Stimulated activated naive CD8-positive, alpha-beta T cell treated with anti-CD3 and anti-CD28 coated beads, Interleukin-15, Interleukin-2, amounts not matched to agents 100 ng/mL and 50 ng/mL, for 24 hours (primary cell): ENCODE measurements at regions not wholly inside any gene's neighbourhood (a gene's known extent, or its start where the extent isn't known, plus 50 kb on each side); places are given as distances from the start of the nearest gene placed in this dataset.
A peak's percentile ranks its signal among the peaks of the same experiment; 100 is the strongest.

Experiments used
- H3K27ac Mint-ChIP-seq: one replicate; pipeline ENCODE4 v1.8.0; 2021; ENCODE audit warnings: mild to moderate bottlenecking, mixed read lengths
- H3K27me3 Mint-ChIP-seq: one replicate; pipeline ENCODE4 v1.8.0; 2021; ENCODE audit warnings: mixed read lengths
- H3K36me3 Mint-ChIP-seq: one replicate; pipeline ENCODE4 v1.8.0; 2021; ENCODE audit warnings: low read depth, mixed read lengths
- H3K4me1 Mint-ChIP-seq: one replicate; pipeline ENCODE4 v1.8.0; 2021; ENCODE audit warnings: low read depth, mixed read lengths
- H3K4me3 Mint-ChIP-seq: one replicate; pipeline ENCODE4 v1.8.0; 2021; ENCODE audit warnings: mild to moderate bottlenecking, mixed read lengths
- H3K9me3 Mint-ChIP-seq: one replicate; pipeline ENCODE4 v1.8.0; 2021; ENCODE audit warnings: mixed read lengths

- Mint-ChIP-seq H3K36me3 (no peaks in the 10 kb centered on the region), H3K4me1 (peaks cover 4% of the 10 kb centered on the region), H3K9me3 (no peaks in the 10 kb centered on the region), H3K27me3 (peaks cover 4% of the 10 kb centered on the region), H3K27ac (no peak overlapping the region), H3K4me3 (no peak overlapping the region)
Measured at GRCh38 chr7:142602183-142602582, 147.1 kb upstream of the PRSS1 start.

GRCh38 chr7:142598297-142598696, 151.0 kb upstream of the PRSS1 start:
- Mint-ChIP-seq H3K4me1 (no peaks in the 10 kb centered on the region), H3K4me3 (no peak overlapping the region), H3K27ac (no peak overlapping the region), H3K9me3 (no peaks in the 10 kb centered on the region), H3K36me3 (no peaks in the 10 kb centered on the region), H3K27me3 (no peaks in the 10 kb centered on the region)

GRCh38 chr7:142597547-142597946, 151.7 kb upstream of the PRSS1 start:
- Mint-ChIP-seq H3K36me3 (no peaks in the 10 kb centered on the region), H3K9me3 (no peaks in the 10 kb centered on the region), H3K27ac (no peak overlapping the region), H3K4me3 (no peak overlapping the region), H3K27me3 (no peaks in the 10 kb centered on the region), H3K4me1 (no peaks in the 10 kb centered on the region)

GRCh38 chr7:142595816-142596516, 153.3 kb upstream of the PRSS1 start:
- Mint-ChIP-seq H3K27me3 (no peaks in the 10 kb centered on the region), H3K27ac (no peak overlapping the region)

GRCh38 chr7:142594078-142594477, 155.2 kb upstream of the PRSS1 start:
- Mint-ChIP-seq H3K9me3 (no peaks in the 10 kb centered on the region), H3K4me1 (no peaks in the 10 kb centered on the region), H3K4me3 (no peak overlapping the region), H3K27ac (no peak overlapping the region), H3K27me3 (no peaks in the 10 kb centered on the region), H3K36me3 (no peaks in the 10 kb centered on the region)

More at GRCh38 chr7:142595816-142596516, 153.3 kb upstream of the PRSS1 start:
- Mint-ChIP-seq H3K9me3 (no peaks in the 10 kb centered on the region), H3K36me3 (no peaks in the 10 kb centered on the region), H3K4me1 (no peaks in the 10 kb centered on the region), H3K4me3 (no peak overlapping the region)

GRCh38 chr7:142593106-142593505, 156.2 kb upstream of the PRSS1 start:
- H3K27ac Mint-ChIP-seq, result no peak overlapping the region
- no peaks in the 10 kb centered on the region for H3K9me3 Mint-ChIP-seq
- no peak overlapping the region for H3K4me3 Mint-ChIP-seq
- no peaks in the 10 kb centered on the region for H3K4me1 Mint-ChIP-seq
- H3K36me3 Mint-ChIP-seq, result no peaks in the 10 kb centered on the region
- no peaks in the 10 kb centered on the region for H3K27me3 Mint-ChIP-seq

GRCh38 chr7:142592664-142593063, 156.6 kb upstream of the PRSS1 start:
- Mint-ChIP-seq H3K4me3 (no peak overlapping the region), H3K36me3 (no peaks in the 10 kb centered on the region), H3K4me1 (no peaks in the 10 kb centered on the region), H3K27ac (no peak overlapping the region), H3K9me3 (no peaks in the 10 kb centered on the region), H3K27me3 (no peaks in the 10 kb centered on the region)

- no peaks in the 10 kb centered on the region for H3K4me1 Mint-ChIP-seq
- H3K36me3 Mint-ChIP-seq, result no peaks in the 10 kb centered on the region
- H3K4me3 Mint-ChIP-seq, result no peak overlapping the region
- H3K9me3 Mint-ChIP-seq, result no peaks in the 10 kb centered on the region
- H3K27ac Mint-ChIP-seq, result no peak overlapping the region
- H3K27me3 Mint-ChIP-seq, result no peaks in the 10 kb centered on the region
Measured at GRCh38 chr7:142592231-142592630, 157.0 kb upstream of the PRSS1 start.

- no peak overlapping the region for H3K4me3 Mint-ChIP-seq
- H3K4me1 Mint-ChIP-seq, result no peaks in the 10 kb centered on the region
- H3K27ac Mint-ChIP-seq, result no peak overlapping the region
- no peaks in the 10 kb centered on the region for H3K27me3 Mint-ChIP-seq
- no peaks in the 10 kb centered on the region for H3K9me3 Mint-ChIP-seq
- no peaks in the 10 kb centered on the region for H3K36me3 Mint-ChIP-seq
Measured at GRCh38 chr7:142590830-142591457, 158.3 kb upstream of the PRSS1 start.

- H3K36me3 Mint-ChIP-seq, result no peaks in the 10 kb centered on the region
- H3K27ac Mint-ChIP-seq, result no peak overlapping the region
- H3K4me1 Mint-ChIP-seq, result no peaks in the 10 kb centered on the region
- no peak overlapping the region for H3K4me3 Mint-ChIP-seq
- no peaks in the 10 kb centered on the region for H3K27me3 Mint-ChIP-seq
- no peaks in the 10 kb centered on the region for H3K9me3 Mint-ChIP-seq
Measured at GRCh38 chr7:142590077-142590476, 159.2 kb upstream of the PRSS1 start.

- H3K36me3 Mint-ChIP-seq, result no peaks in the 10 kb centered on the region
- H3K4me1 Mint-ChIP-seq, result peaks cover 9% of the 10 kb centered on the region
- H3K4me3 Mint-ChIP-seq, result no peak overlapping the region
- no peak overlapping the region for H3K27ac Mint-ChIP-seq
- no peaks in the 10 kb centered on the region for H3K27me3 Mint-ChIP-seq
- no peaks in the 10 kb centered on the region for H3K9me3 Mint-ChIP-seq
Measured at GRCh38 chr7:142587578-142588191, 161.6 kb upstream of the PRSS1 start.

- Mint-ChIP-seq H3K27ac (peak overlapping the region; percentile 51), H3K4me3 (no peak overlapping the region), H3K9me3 (no peaks in the 10 kb centered on the region), H3K27me3 (no peaks in the 10 kb centered on the region), H3K36me3 (no peaks in the 10 kb centered on the region), H3K4me1 (peaks cover 14% of the 10 kb centered on the region)
Measured at GRCh38 chr7:142586611-142587010, 162.7 kb upstream of the PRSS1 start.

- H3K9me3 Mint-ChIP-seq, result no peaks in the 10 kb centered on the region
- no peak overlapping the region for H3K4me3 Mint-ChIP-seq
- H3K27ac Mint-ChIP-seq, result no peak overlapping the region
- H3K36me3 Mint-ChIP-seq, result no peaks in the 10 kb centered on the region
- peaks cover 26% of the 10 kb centered on the region for H3K4me1 Mint-ChIP-seq
- H3K27me3 Mint-ChIP-seq, result no peaks in the 10 kb centered on the region
Measured at GRCh38 chr7:142585425-142585824, 163.8 kb upstream of the PRSS1 start.

GRCh38 chr7:142584765-142585164, 164.5 kb upstream of the PRSS1 start:
- Mint-ChIP-seq H3K27ac (no peak overlapping the region), H3K4me3 (no peak overlapping the region), H3K36me3 (no peaks in the 10 kb centered on the region), H3K27me3 (no peaks in the 10 kb centered on the region), H3K4me1 (peaks cover 32% of the 10 kb centered on the region), H3K9me3 (no peaks in the 10 kb centered on the region)

- H3K4me1 Mint-ChIP-seq, result peaks cover 37% of the 10 kb centered on the region
Measured at GRCh38 chr7:142583446-142583845, 165.8 kb upstream of the PRSS1 start.

More at GRCh38 chr7:142583446-142583845, 165.8 kb upstream of the PRSS1 start:
- Mint-ChIP-seq H3K9me3 (no peaks in the 10 kb centered on the region), H3K4me3 (no peak overlapping the region), H3K27me3 (no peaks in the 10 kb centered on the region), H3K36me3 (no peaks in the 10 kb centered on the region), H3K27ac (peak overlapping the region; percentile 76)
